IPS-NIHi7 (cell line): ENCODE measurements at regions not wholly inside any gene's neighbourhood (a gene's known extent, or its start where the extent isn't known, plus 50 kb on each side); places are given as distances from the start of the nearest gene placed in this dataset.

Experiments
- DNase-seq: peaks from one replicate; pipeline ENCODE4 v3.0.0; 2012; ENCODE audit warnings: mixed read lengths; ENCODE audit errors: extremely low spot score

GRCh38 chr11:134463716-134464115 is 51.7 kb upstream of the B3GAT1 start:
- DNase-seq = no peak
